ENCODE measurements at regions not wholly inside any gene's neighbourhood (a gene's known extent, or its start where the extent isn't known, plus 50 kb on each side); places are given as distances from the start of the nearest gene placed in this dataset.

GRCh38 chr12:9383585-9383984 lies 175.4 kb upstream of the PZP start:
- Histone ChIP-seq H4K20me1 (ENCODE audit: insufficient read depth, low read length) (no peaks in the 10 kb centered on the region), H2AFZ (ENCODE audit: low read length) (no peak overlapping the region), H3K36me3 (ENCODE audit: insufficient read depth, low read length) (no peaks in the 10 kb centered on the region), H3K9me3 (ENCODE audit: low read length) (no peaks in the 10 kb centered on the region), H3K4me3 (ENCODE audit: low read depth, low read length, poor library complexity, severe bottlenecking) (no peak overlapping the region), H3K4me1 (ENCODE audit: insufficient read depth, low read length, poor library complexity, severe bottlenecking) (peaks cover 5% of the 10 kb centered on the region), H3K4me2 (ENCODE audit: low read length) (no peak overlapping the region), H3K9me2 (ENCODE audit: insufficient read depth, low read length) (no peaks in the 10 kb centered on the region), H3K27ac (ENCODE audit: low read depth, low read length, poor library complexity, severe bottlenecking) (no peak overlapping the region), H3K79me2 (ENCODE audit: insufficient read depth, low read depth, low read length) (no peaks in the 10 kb centered on the region)
- no peak for TF ChIP-seq EZH2phosphoT487 (IDR thresholded peaks at IDR 0.05; ENCODE audit: borderline replicate concordance, low read depth, low read length)
- TF ChIP-seq CTCF (conservative IDR thresholded peaks at IDR 0.05; ENCODE audit: low read length): no peak
- no TSS peak for BruUV-seq (replicated peaks)
- intact Hi-C loops (cut with micrococcal nuclease; ENCODE audit: unreplicated experiment): no loop called here
- DNase-seq (ENCODE audit: low spot score): no peak
- ChIA-PET POLR2A (no interaction called here), CTCF (ENCODE audit: unreplicated experiment) (no interaction called here)

GRCh38 chr12:9381619-9382018 lies 173.4 kb upstream of the PZP start:
- Histone ChIP-seq H3K4me1 (ENCODE audit: insufficient read depth, low read length, poor library complexity, severe bottlenecking) (no peaks in the 10 kb centered on the region), H3K4me2 (ENCODE audit: low read length) (no peak overlapping the region), H3K9me2 (ENCODE audit: insufficient read depth, low read length) (no peaks in the 10 kb centered on the region), H3K9me3 (ENCODE audit: low read length) (no peaks in the 10 kb centered on the region), H3K27ac (ENCODE audit: low read depth, low read length, poor library complexity, severe bottlenecking) (no peak overlapping the region), H3K4me3 (ENCODE audit: low read depth, low read length, poor library complexity, severe bottlenecking) (no peak overlapping the region), H3K79me2 (ENCODE audit: insufficient read depth, low read depth, low read length) (no peaks in the 10 kb centered on the region), H4K20me1 (ENCODE audit: insufficient read depth, low read length) (no peaks in the 10 kb centered on the region), H2AFZ (ENCODE audit: low read length) (no peak overlapping the region), H3K36me3 (ENCODE audit: insufficient read depth, low read length) (no peaks in the 10 kb centered on the region)
- no peak for DNase-seq (ENCODE audit: low spot score)
- TF ChIP-seq EZH2phosphoT487 (IDR thresholded peaks at IDR 0.05; ENCODE audit: borderline replicate concordance, low read depth, low read length) (no peak), CTCF (conservative IDR thresholded peaks at IDR 0.05; ENCODE audit: low read length) (no peak)
- intact Hi-C loops (cut with micrococcal nuclease; ENCODE audit: unreplicated experiment): no loop called here
- POLR2A ChIA-PET: interaction anchor here (1.2 kb wide), 1 partner anchor 12 kb away, joined by 3 read pairs; no protein-coding TSS in a partner anchor
- no TSS peak for BruUV-seq (replicated peaks)
- CTCF ChIA-PET (ENCODE audit: unreplicated experiment): no interaction called here

- no peak for DNase-seq (ENCODE audit: low spot score)
- H3K36me3 ChIP-seq (ENCODE audit: insufficient read depth, low read length): no peaks in the 10 kb centered on the region
- TF ChIP-seq EZH2phosphoT487 (IDR thresholded peaks at IDR 0.05; ENCODE audit: borderline replicate concordance, low read depth, low read length) (no peak), CTCF (conservative IDR thresholded peaks at IDR 0.05; ENCODE audit: low read length) (no peak)
- POLR2A ChIA-PET: no interaction called here
- no peak overlapping the region for H2AFZ ChIP-seq (ENCODE audit: low read length)
- intact Hi-C loops (cut with micrococcal nuclease; ENCODE audit: unreplicated experiment): no loop called here
- no peaks in the 10 kb centered on the region for H3K9me3 ChIP-seq (ENCODE audit: low read length)
- no TSS peak for BruUV-seq (replicated peaks)
- H3K27ac ChIP-seq (ENCODE audit: low read depth, low read length, poor library complexity, severe bottlenecking): no peak overlapping the region
- H3K4me2 ChIP-seq (ENCODE audit: low read length): no peak overlapping the region
- no peaks in the 10 kb centered on the region for H3K79me2 ChIP-seq (ENCODE audit: insufficient read depth, low read depth, low read length)
- CTCF ChIA-PET (ENCODE audit: unreplicated experiment): no interaction called here
- no peaks in the 10 kb centered on the region for H4K20me1 ChIP-seq (ENCODE audit: insufficient read depth, low read length)
- H3K4me1 ChIP-seq (ENCODE audit: insufficient read depth, low read length, poor library complexity, severe bottlenecking): no peaks in the 10 kb centered on the region
- no peaks in the 10 kb centered on the region for H3K9me2 ChIP-seq (ENCODE audit: insufficient read depth, low read length)
- no peak overlapping the region for H3K4me3 ChIP-seq (ENCODE audit: low read depth, low read length, poor library complexity, severe bottlenecking)
Observed at GRCh38 chr12:9380650-9381049, 172.5 kb upstream of the PZP start.
